ENCODE measurements at regions not wholly inside any gene's neighbourhood (a gene's known extent, or its start where the extent isn't known, plus 50 kb on each side); places are given as distances from the start of the nearest gene placed in this dataset.

- no peaks in the 10 kb centered on the region for H3K4me1 ChIP-seq (ENCODE audit: control insufficient read depth, insufficient read depth, low read length)
- no peaks in the 10 kb centered on the region for H3K27me3 ChIP-seq (ENCODE audit: control insufficient read depth, insufficient read depth, low read length)
- H3K4me3 ChIP-seq (ENCODE audit: low read length): no peak overlapping the region
- H3K36me3 ChIP-seq (ENCODE audit: control insufficient read depth, insufficient read depth, low read length): no peaks in the 10 kb centered on the region
- H3K9ac ChIP-seq (ENCODE audit: low read length): no peak overlapping the region
- no peak overlapping the region for H3K27ac ChIP-seq (ENCODE audit: low read depth, low read length)
Measured at GRCh38 chr10:131722525-131723264, 178.1 kb upstream of the PPP2R2D start.

- Histone ChIP-seq H3K4me3 (ENCODE audit: low read length) (no peak overlapping the region), H3K27me3 (ENCODE audit: control insufficient read depth, insufficient read depth, low read length) (no peaks in the 10 kb centered on the region), H3K4me1 (ENCODE audit: control insufficient read depth, insufficient read depth, low read length) (no peaks in the 10 kb centered on the region), H3K9ac (ENCODE audit: low read length) (no peak overlapping the region), H3K36me3 (ENCODE audit: control insufficient read depth, insufficient read depth, low read length) (no peaks in the 10 kb centered on the region), H3K27ac (ENCODE audit: low read depth, low read length) (no peak overlapping the region)
Measured at GRCh38 chr10:131723297-131724168, 177.3 kb upstream of the PPP2R2D start.

- H3K4me3 ChIP-seq (ENCODE audit: low read length): no peak overlapping the region
- H3K4me1 ChIP-seq (ENCODE audit: control insufficient read depth, insufficient read depth, low read length): no peaks in the 10 kb centered on the region
- no peaks in the 10 kb centered on the region for H3K36me3 ChIP-seq (ENCODE audit: control insufficient read depth, insufficient read depth, low read length)
- H3K27ac ChIP-seq (ENCODE audit: low read depth, low read length): no peak overlapping the region
- no peak overlapping the region for H3K9ac ChIP-seq (ENCODE audit: low read length)
- H3K27me3 ChIP-seq (ENCODE audit: control insufficient read depth, insufficient read depth, low read length): no peaks in the 10 kb centered on the region
Measured at GRCh38 chr10:131724169-131724545, 176.7 kb upstream of the PPP2R2D start.

- no peaks in the 10 kb centered on the region for H3K36me3 ChIP-seq (ENCODE audit: control insufficient read depth, insufficient read depth, low read length)
- H3K27me3 ChIP-seq (ENCODE audit: control insufficient read depth, insufficient read depth, low read length): no peaks in the 10 kb centered on the region
- H3K27ac ChIP-seq (ENCODE audit: low read depth, low read length): no peak overlapping the region
- no peak overlapping the region for H3K4me3 ChIP-seq (ENCODE audit: low read length)
- H3K4me1 ChIP-seq (ENCODE audit: control insufficient read depth, insufficient read depth, low read length): no peaks in the 10 kb centered on the region
- no peak overlapping the region for H3K9ac ChIP-seq (ENCODE audit: low read length)
Measured at GRCh38 chr10:131724891-131725580, 175.8 kb upstream of the PPP2R2D start.

GRCh38 chr10:131725581-131726069 lies 175.2 kb upstream of the PPP2R2D start:
- H3K4me1 ChIP-seq (ENCODE audit: control insufficient read depth, insufficient read depth, low read length): no peaks in the 10 kb centered on the region

GRCh38 chr10:131726076-131726880 lies 174.5 kb upstream of the PPP2R2D start:
- Histone ChIP-seq H3K27me3 (ENCODE audit: control insufficient read depth, insufficient read depth, low read length) (no peaks in the 10 kb centered on the region), H3K4me3 (ENCODE audit: low read length) (peak overlapping the region; percentile 54), H3K4me1 (ENCODE audit: control insufficient read depth, insufficient read depth, low read length) (no peaks in the 10 kb centered on the region), H3K27ac (ENCODE audit: low read depth, low read length) (no peak overlapping the region), H3K36me3 (ENCODE audit: control insufficient read depth, insufficient read depth, low read length) (no peaks in the 10 kb centered on the region), H3K9ac (ENCODE audit: low read length) (no peak overlapping the region)

More at GRCh38 chr10:131725581-131726069, 175.2 kb upstream of the PPP2R2D start:
- Histone ChIP-seq H3K4me3 (ENCODE audit: low read length) (no peak overlapping the region), H3K36me3 (ENCODE audit: control insufficient read depth, insufficient read depth, low read length) (no peaks in the 10 kb centered on the region), H3K27ac (ENCODE audit: low read depth, low read length) (no peak overlapping the region), H3K9ac (ENCODE audit: low read length) (no peak overlapping the region), H3K27me3 (ENCODE audit: control insufficient read depth, insufficient read depth, low read length) (no peaks in the 10 kb centered on the region)

- no peak overlapping the region for H3K9ac ChIP-seq (ENCODE audit: low read length)
- H3K4me3 ChIP-seq (ENCODE audit: low read length): no peak overlapping the region
- no peaks in the 10 kb centered on the region for H3K27me3 ChIP-seq (ENCODE audit: control insufficient read depth, insufficient read depth, low read length)
- no peak overlapping the region for H3K27ac ChIP-seq (ENCODE audit: low read depth, low read length)
- H3K36me3 ChIP-seq (ENCODE audit: control insufficient read depth, insufficient read depth, low read length): no peaks in the 10 kb centered on the region
- no peaks in the 10 kb centered on the region for H3K4me1 ChIP-seq (ENCODE audit: control insufficient read depth, insufficient read depth, low read length)
Measured at GRCh38 chr10:131726967-131727366, 173.8 kb upstream of the PPP2R2D start.

GRCh38 chr10:131727560-131727959 lies 173.2 kb upstream of the PPP2R2D start:
- Histone ChIP-seq H3K27ac (ENCODE audit: low read depth, low read length) (no peak overlapping the region), H3K36me3 (ENCODE audit: control insufficient read depth, insufficient read depth, low read length) (no peaks in the 10 kb centered on the region), H3K27me3 (ENCODE audit: control insufficient read depth, insufficient read depth, low read length) (no peaks in the 10 kb centered on the region), H3K4me3 (ENCODE audit: low read length) (no peak overlapping the region), H3K9ac (ENCODE audit: low read length) (no peak overlapping the region), H3K4me1 (ENCODE audit: control insufficient read depth, insufficient read depth, low read length) (no peaks in the 10 kb centered on the region)

- H3K27ac ChIP-seq (ENCODE audit: low read depth, low read length): no peak overlapping the region
- H3K4me1 ChIP-seq (ENCODE audit: control insufficient read depth, insufficient read depth, low read length): no peaks in the 10 kb centered on the region
- H3K4me3 ChIP-seq (ENCODE audit: low read length): no peak overlapping the region
- H3K27me3 ChIP-seq (ENCODE audit: control insufficient read depth, insufficient read depth, low read length): no peaks in the 10 kb centered on the region
- H3K36me3 ChIP-seq (ENCODE audit: control insufficient read depth, insufficient read depth, low read length): no peaks in the 10 kb centered on the region
- H3K9ac ChIP-seq (ENCODE audit: low read length): no peak overlapping the region
Measured at GRCh38 chr10:131728286-131729228, 172.3 kb upstream of the PPP2R2D start.

GRCh38 chr10:131729361-131729760 lies 171.4 kb upstream of the PPP2R2D start:
- Histone ChIP-seq H3K4me1 (ENCODE audit: control insufficient read depth, insufficient read depth, low read length) (no peaks in the 10 kb centered on the region), H3K4me3 (ENCODE audit: low read length) (no peak overlapping the region), H3K27me3 (ENCODE audit: control insufficient read depth, insufficient read depth, low read length) (no peaks in the 10 kb centered on the region), H3K9ac (ENCODE audit: low read length) (no peak overlapping the region), H3K27ac (ENCODE audit: low read depth, low read length) (no peak overlapping the region), H3K36me3 (ENCODE audit: control insufficient read depth, insufficient read depth, low read length) (no peaks in the 10 kb centered on the region)

Measured in rectal smooth muscle tissue (tissue), 1 donor.